GM12878 (cell line): ENCODE measurements at regions not wholly inside any gene's neighbourhood (a gene's known extent, or its start where the extent isn't known, plus 50 kb on each side); places are given as distances from the start of the nearest gene placed in this dataset.

ENCODE experiments used
- ATAC-seq: fragments of 200-7000 bp; cut with Tn5 transposase; 3 replicates; pipeline ENCODE4 v1.9.1; 2020; ENCODE audit warnings: mild to moderate bottlenecking, moderate library complexity
- BruUV-seq: library from RNA; stranded (reverse); fragments of 400-500 nt; replicated peaks from 2 replicates; lab custom pipeline; 2021; lab: Mats Ljungman, UMichigan
- CTCF ChIA-PET: fragments of 300-600 bp; sonication (Branson Sonifier 250); formaldehyde crosslinking; extraction: SDS; loops from one replicate; lab custom pipeline; 2021; ENCODE audit warnings: inconsistent platforms; lab: Yijun Ruan, JAX
- POLR2A ChIA-PET: fragments of 350-600 bp; formaldehyde crosslinking; extraction: SDS; loops from one replicate; lab custom pipeline; 2021; ENCODE audit warnings: inconsistent platforms; lab: Charles Lee
- RAD21 ChIA-PET: fragments of 300-600 bp; sonication (Branson Sonifier 250); formaldehyde crosslinking; loops from one replicate; lab custom pipeline; 2023; ENCODE audit warnings: antibody characterized with exemption; ENCODE audit not compliant: unreplicated experiment; lab: Charles Lee
- SMC1A ChIA-PET: fragments of 300-600 bp; sonication (Branson Sonifier 250); formaldehyde crosslinking; loops from one replicate; lab custom pipeline; 2023; ENCODE audit not compliant: unreplicated experiment, uncharacterized antibody; lab: Charles Lee
- DNase-seq: peaks from one replicate; pipeline ENCODE4 v3.0.0-alpha.2; 2011; ENCODE audit warnings: low read depth, low spot score
- FAIRE-seq: peaks from 3 replicates; lab custom pipeline; 2011; peaks lifted over from hg19 to GRCh38; lab: Jason Lieb, UNC
- H2AFZ ChIP-seq: 2 replicates; pipeline ENCODE4 v1.6.0; 2011; ENCODE audit warnings: low read depth, low read length, control low read depth; ENCODE audit not compliant: control insufficient read depth
- H3K27ac ChIP-seq: 2 replicates; pipeline ENCODE4 v1.5.1; 2011; ENCODE audit warnings: control low read depth; ENCODE audit not compliant: control insufficient read depth, insufficient read depth
- H3K27me3 ChIP-seq, 2 experiments: replicated peaks in 1 of 2; 2 replicates each; pipeline versions ENCODE4 v1.6.0 to v1.6.1; 2011; ENCODE audit warnings: low read length in 1 of 2; ENCODE audit not compliant: control insufficient read depth in 2 of 2, insufficient read depth in 2 of 2
- H3K36me3 ChIP-seq, 2 experiments: 2 replicates each; pipeline ENCODE4 v1.5.1; 2011; ENCODE audit warnings: low read length in 1 of 2; ENCODE audit not compliant: control insufficient read depth in 2 of 2, insufficient read depth in 2 of 2
- H3K4me1 ChIP-seq: 2 replicates; pipeline ENCODE4 v1.6.1; 2011; ENCODE audit warnings: mild to moderate bottlenecking, low read length, moderate library complexity, mixed read lengths; ENCODE audit not compliant: control insufficient read depth, insufficient read depth
- H3K4me2 ChIP-seq: 2 replicates; pipeline ENCODE4 v1.6.0; 2011; ENCODE audit warnings: control low read depth; ENCODE audit not compliant: control insufficient read depth, insufficient read depth
- H3K4me3 ChIP-seq: fragments of 200-600 bp; sonication (generic); 2 replicates; pipeline ENCODE4 v1.5.1; 2016
- H3K79me2 ChIP-seq: 2 replicates; pipeline ENCODE4 v1.6.0; 2011; ENCODE audit warnings: low read length; ENCODE audit not compliant: control insufficient read depth, insufficient read depth
- H3K9ac ChIP-seq: 2 replicates; pipeline ENCODE4 v1.8.0; 2011; ENCODE audit warnings: low read length, control low read depth, mixed read lengths; ENCODE audit not compliant: control insufficient read depth, insufficient read depth
- H3K9me3 ChIP-seq: replicated peaks from 3 replicates; pipeline ENCODE4 v1.5.1; 2011; ENCODE audit warnings: mild to moderate bottlenecking, low read length; ENCODE audit not compliant: control insufficient read depth, insufficient read depth
- H4K20me1 ChIP-seq: 2 replicates; pipeline ENCODE4 v1.6.0; 2011; ENCODE audit not compliant: control insufficient read depth, insufficient read depth
- EP300 ChIP-seq, 2 experiments: fragments of 150-350 bp in 1 of 2; IDR thresholded peaks; 2 replicates each; pipeline ENCODE4 v1.6.1; 2011 to 2012; ENCODE audit warnings: low read depth in 2 of 2, low read length in 2 of 2, borderline replicate concordance in 1 of 2, improper control_type of control experiment in 1 of 2, inconsistent platforms in 1 of 2; ENCODE audit not compliant: control insufficient read depth in 1 of 2
- SMARCA5 ChIP-seq: fragments of 450-650 bp; IDR thresholded peaks from 2 replicates; pipeline ENCODE4 v1.6.1; 2017; ENCODE audit warnings: mild to moderate bottlenecking
- SMC3 ChIP-seq: IDR thresholded peaks from 2 replicates; pipeline ENCODE4 v1.6.1; 2011; ENCODE audit warnings: low read length, improper control_type of control experiment, borderline replicate concordance
- STAT3 ChIP-seq: IDR thresholded peaks from 2 replicates; pipeline ENCODE4 v1.6.1; 2011; ENCODE audit warnings: low read depth, low read length, improper control_type of control experiment
- WGBS: methylation state at CpG from one replicate; pipeline ENCODE4 v1.1.6; 2016; ENCODE audit warnings: low lambda C conversion rate; ENCODE audit not compliant: insufficient replicate concordance, insufficient coverage; ENCODE audit errors: missing lambda C conversion rate; 5-methylcytosine and 5-hydroxymethylcytosine counted together
- in situ Hi-C: fragments of 300-500 bp; cut with MboI; formaldehyde crosslinking; loops from 9 replicates; pipeline ENCODE4 v1.14.3; 2018; ENCODE audit warnings: mixed read lengths
- intact Hi-C: fragments of 100-400 bp; cut with micrococcal nuclease; formaldehyde crosslinking; loops from one replicate; pipeline ENCODE4 v1.14.2; 2022; ENCODE audit not compliant: unreplicated experiment
- TF ChIP-seq, protein P1 (sequence below): IDR thresholded peaks from 2 replicates; pipeline ENCODE4 v1.6.1; 2011; ENCODE audit warnings: low read depth, mild to moderate bottlenecking, low read length, moderate library complexity, borderline replicate concordance; ENCODE audit errors: extremely low read depth
- TF ChIP-seq, protein P2 (sequence below): fragments of 150-350 bp; IDR thresholded peaks from 2 replicates; pipeline ENCODE4 v1.6.1; 2016; ENCODE audit warnings: low read depth, low read length
- TF ChIP-seq, protein P3 (sequence below): fragments of 450-650 bp; IDR thresholded peaks from 2 replicates; pipeline ENCODE4 v1.6.1; 2014; ENCODE audit warnings: mild to moderate bottlenecking
- TF ChIP-seq, protein P4 (sequence below): fragments of 450-650 bp; IDR thresholded peaks from 2 replicates; pipeline ENCODE4 v1.6.1; 2017; ENCODE audit warnings: mild to moderate bottlenecking

DNA sequence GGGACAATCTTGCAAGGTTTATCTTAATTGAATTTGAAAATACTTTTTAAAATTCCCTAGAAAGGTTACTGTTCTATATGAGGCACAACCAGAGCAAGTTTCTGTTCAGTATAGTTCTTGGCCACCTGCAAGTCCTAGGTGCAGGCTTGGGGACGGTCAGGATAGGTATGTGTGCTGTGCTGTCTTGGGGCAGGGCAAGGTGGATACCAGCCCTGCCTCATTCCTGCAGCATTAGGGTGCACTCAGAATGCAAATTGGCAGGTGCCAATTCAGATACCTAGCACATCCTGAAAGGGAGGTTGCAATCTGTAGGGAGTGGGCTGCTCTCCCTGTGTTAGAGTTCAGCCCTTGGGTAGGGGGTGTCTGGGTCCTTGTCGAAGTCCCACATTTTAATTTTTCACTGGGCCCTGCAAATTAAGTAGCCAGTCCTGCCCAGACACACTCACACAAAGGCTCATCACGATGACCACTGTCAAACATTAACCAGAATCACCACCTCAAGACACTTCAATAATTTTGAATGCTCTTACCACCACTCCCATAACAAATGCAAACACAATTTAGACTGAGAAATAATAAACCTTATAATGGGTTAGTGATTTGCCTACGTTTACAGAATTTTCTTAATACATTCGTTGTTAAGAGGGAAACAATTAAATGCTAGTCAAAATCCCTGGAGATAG lies 838.0 kb upstream of the NR2F2 start:
- TF ChIP-seq, protein P1, sequence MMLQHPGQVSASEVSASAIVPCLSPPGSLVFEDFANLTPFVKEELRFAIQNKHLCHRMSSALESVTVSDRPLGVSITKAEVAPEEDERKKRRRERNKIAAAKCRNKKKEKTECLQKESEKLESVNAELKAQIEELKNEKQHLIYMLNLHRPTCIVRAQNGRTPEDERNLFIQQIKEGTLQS: no peak
- TF ChIP-seq SMARCA5: no peak
- Histone ChIP-seq H2AFZ (no peak overlapping the region), H3K27ac (no peak overlapping the region), H3K79me2 (no peaks in the 10 kb centered on the region), H3K27me3 (no peaks in the 10 kb centered on the region), H3K9ac (no peak overlapping the region), H3K9me3 (no peaks in the 10 kb centered on the region), H3K4me1 (no peaks in the 10 kb centered on the region), H3K4me2 (no peak overlapping the region), H3K4me3 (no peak overlapping the region), H4K20me1 (no peaks in the 10 kb centered on the region), H3K36me3 (no peaks in the 10 kb centered on the region)
- DNase-seq (no peak), FAIRE-seq (no peak), ATAC-seq (peak; percentile 28)
- no TSS peak for BruUV-seq
- SMC1A ChIA-PET: interaction anchor here (0.8 to 1.1 kb wide), 2 partner anchors 16 to 19 kb away, joined by 3 read pairs; no protein-coding TSS in a partner anchor
- RAD21 ChIA-PET: no interaction called here
- CTCF ChIA-PET: no interaction called here
- POLR2A ChIA-PET: no interaction called here
- in situ Hi-C loops (no loop called here), intact Hi-C loops (no loop called here)
- WGBS: under 1% methylated on average over 5 of the region's 5 CpGs

DNA sequence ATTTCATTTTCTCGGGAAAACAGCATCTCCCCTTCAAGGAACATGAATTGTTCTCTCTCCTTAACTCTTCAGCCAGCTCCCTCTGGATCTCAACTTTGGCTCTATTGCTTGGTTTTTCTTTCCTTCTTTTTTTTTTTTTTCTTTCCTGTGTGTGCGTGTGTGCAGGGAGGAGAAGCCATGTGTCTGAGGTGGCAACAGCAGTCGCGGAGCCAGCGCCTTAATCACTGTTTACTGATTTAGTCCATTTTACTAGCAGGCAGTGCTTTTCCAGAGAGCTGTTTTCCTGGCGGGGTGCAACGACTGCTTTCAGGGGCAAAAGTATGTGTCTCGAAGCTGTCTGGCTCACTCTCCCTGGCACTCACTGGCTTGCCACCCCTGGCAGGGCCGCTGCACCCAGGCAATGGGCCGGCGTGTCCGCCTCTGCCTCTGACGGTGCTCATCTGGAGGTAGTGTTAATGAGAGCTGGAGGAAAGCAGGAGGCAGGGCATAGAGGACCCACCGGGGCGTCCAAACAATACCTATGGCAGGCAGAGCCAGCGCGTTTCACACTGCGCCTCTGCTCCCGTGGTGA lies 835.4 kb upstream of the NR2F2 start:
- Histone ChIP-seq H3K4me3 (no peak overlapping the region), H3K27ac (no peak overlapping the region), H3K79me2 (no peaks in the 10 kb centered on the region), H3K36me3 (no peaks in the 10 kb centered on the region), H3K9me3 (no peaks in the 10 kb centered on the region), H4K20me1 (no peaks in the 10 kb centered on the region), H3K27me3 (no peaks in the 10 kb centered on the region), H3K9ac (no peak overlapping the region), H2AFZ (no peak overlapping the region), H3K4me2 (no peak overlapping the region), H3K4me1 (no peaks in the 10 kb centered on the region)
- 46% methylated on average over 15 of the region's 19 CpGs for WGBS
- BruUV-seq: no TSS peak
- CTCF ChIA-PET: no interaction called here
- in situ Hi-C loops (no loop called here), intact Hi-C loops (no loop called here)
- SMC1A ChIA-PET: interaction anchor here (0.7 kb wide), 1 partner anchor 1415 kb away, joined by 3 read pairs; no protein-coding TSS in a partner anchor
- FAIRE-seq (no peak), DNase-seq (no peak), ATAC-seq (no peak)
- POLR2A ChIA-PET: interaction anchor here (0.5 to 0.6 kb wide), 2 partner anchors 38 to 842 kb away, joined by 3 to 8 read pairs; no protein-coding TSS in a partner anchor
- RAD21 ChIA-PET: no interaction called here
- TF ChIP-seq, protein P2, sequence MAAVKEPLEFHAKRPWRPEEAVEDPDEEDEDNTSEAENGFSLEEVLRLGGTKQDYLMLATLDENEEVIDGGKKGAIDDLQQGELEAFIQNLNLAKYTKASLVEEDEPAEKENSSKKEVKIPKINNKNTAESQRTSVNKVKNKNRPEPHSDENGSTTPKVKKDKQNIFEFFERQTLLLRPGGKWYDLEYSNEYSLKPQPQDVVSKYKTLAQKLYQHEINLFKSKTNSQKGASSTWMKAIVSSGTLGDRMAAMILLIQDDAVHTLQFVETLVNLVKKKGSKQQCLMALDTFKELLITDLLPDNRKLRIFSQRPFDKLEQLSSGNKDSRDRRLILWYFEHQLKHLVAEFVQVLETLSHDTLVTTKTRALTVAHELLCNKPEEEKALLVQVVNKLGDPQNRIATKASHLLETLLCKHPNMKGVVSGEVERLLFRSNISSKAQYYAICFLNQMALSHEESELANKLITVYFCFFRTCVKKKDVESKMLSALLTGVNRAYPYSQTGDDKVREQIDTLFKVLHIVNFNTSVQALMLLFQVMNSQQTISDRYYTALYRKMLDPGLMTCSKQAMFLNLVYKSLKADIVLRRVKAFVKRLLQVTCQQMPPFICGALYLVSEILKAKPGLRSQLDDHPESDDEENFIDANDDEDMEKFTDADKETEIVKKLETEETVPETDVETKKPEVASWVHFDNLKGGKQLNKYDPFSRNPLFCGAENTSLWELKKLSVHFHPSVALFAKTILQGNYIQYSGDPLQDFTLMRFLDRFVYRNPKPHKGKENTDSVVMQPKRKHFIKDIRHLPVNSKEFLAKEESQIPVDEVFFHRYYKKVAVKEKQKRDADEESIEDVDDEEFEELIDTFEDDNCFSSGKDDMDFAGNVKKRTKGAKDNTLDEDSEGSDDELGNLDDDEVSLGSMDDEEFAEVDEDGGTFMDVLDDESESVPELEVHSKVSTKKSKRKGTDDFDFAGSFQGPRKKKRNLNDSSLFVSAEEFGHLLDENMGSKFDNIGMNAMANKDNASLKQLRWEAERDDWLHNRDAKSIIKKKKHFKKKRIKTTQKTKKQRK: no peak
- TF ChIP-seq SMC3 (no peak), STAT3 (no peak), EP300 (IDR thresholded peaks at IDR 0.05; ENCODE audit: borderline replicate concordance in 1 of 2, control insufficient read depth in 1 of 2, low read depth in 2 of 2, low read length in 2 of 2) (no peak)
- TF ChIP-seq, protein P3, sequence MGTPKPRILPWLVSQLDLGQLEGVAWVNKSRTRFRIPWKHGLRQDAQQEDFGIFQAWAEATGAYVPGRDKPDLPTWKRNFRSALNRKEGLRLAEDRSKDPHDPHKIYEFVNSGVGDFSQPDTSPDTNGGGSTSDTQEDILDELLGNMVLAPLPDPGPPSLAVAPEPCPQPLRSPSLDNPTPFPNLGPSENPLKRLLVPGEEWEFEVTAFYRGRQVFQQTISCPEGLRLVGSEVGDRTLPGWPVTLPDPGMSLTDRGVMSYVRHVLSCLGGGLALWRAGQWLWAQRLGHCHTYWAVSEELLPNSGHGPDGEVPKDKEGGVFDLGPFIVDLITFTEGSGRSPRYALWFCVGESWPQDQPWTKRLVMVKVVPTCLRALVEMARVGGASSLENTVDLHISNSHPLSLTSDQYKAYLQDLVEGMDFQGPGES: no peak
- TF ChIP-seq, protein P4, sequence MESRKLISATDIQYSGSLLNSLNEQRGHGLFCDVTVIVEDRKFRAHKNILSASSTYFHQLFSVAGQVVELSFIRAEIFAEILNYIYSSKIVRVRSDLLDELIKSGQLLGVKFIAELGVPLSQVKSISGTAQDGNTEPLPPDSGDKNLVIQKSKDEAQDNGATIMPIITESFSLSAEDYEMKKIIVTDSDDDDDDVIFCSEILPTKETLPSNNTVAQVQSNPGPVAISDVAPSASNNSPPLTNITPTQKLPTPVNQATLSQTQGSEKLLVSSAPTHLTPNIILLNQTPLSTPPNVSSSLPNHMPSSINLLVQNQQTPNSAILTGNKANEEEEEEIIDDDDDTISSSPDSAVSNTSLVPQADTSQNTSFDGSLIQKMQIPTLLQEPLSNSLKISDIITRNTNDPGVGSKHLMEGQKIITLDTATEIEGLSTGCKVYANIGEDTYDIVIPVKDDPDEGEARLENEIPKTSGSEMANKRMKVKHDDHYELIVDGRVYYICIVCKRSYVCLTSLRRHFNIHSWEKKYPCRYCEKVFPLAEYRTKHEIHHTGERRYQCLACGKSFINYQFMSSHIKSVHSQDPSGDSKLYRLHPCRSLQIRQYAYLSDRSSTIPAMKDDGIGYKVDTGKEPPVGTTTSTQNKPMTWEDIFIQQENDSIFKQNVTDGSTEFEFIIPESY: no peak
